GM23248 (cell line): ENCODE measurements at regions not wholly inside any gene's neighbourhood (a gene's known extent, or its start where the extent isn't known, plus 50 kb on each side); places are given as distances from the start of the nearest gene placed in this dataset.

Experiments used
- EZH2 ChIP-seq: fragments of 200-600 bp; sonication (generic); IDR thresholded peaks from 2 replicates; pipeline ENCODE4 v1.6.1; 2018; ENCODE audit warnings: antibody characterized with exemption, mild to moderate bottlenecking; ENCODE audit not compliant: insufficient read depth, poor library complexity, severe bottlenecking
- EZH2phosphoT487 ChIP-seq: fragments of 200-600 bp; sonication (generic); IDR thresholded peaks from 2 replicates; pipeline ENCODE4 v1.6.1; 2018; ENCODE audit warnings: antibody characterized with exemption, moderate library complexity, mild to moderate bottlenecking, low read depth; ENCODE audit not compliant: insufficient read depth

DNA sequence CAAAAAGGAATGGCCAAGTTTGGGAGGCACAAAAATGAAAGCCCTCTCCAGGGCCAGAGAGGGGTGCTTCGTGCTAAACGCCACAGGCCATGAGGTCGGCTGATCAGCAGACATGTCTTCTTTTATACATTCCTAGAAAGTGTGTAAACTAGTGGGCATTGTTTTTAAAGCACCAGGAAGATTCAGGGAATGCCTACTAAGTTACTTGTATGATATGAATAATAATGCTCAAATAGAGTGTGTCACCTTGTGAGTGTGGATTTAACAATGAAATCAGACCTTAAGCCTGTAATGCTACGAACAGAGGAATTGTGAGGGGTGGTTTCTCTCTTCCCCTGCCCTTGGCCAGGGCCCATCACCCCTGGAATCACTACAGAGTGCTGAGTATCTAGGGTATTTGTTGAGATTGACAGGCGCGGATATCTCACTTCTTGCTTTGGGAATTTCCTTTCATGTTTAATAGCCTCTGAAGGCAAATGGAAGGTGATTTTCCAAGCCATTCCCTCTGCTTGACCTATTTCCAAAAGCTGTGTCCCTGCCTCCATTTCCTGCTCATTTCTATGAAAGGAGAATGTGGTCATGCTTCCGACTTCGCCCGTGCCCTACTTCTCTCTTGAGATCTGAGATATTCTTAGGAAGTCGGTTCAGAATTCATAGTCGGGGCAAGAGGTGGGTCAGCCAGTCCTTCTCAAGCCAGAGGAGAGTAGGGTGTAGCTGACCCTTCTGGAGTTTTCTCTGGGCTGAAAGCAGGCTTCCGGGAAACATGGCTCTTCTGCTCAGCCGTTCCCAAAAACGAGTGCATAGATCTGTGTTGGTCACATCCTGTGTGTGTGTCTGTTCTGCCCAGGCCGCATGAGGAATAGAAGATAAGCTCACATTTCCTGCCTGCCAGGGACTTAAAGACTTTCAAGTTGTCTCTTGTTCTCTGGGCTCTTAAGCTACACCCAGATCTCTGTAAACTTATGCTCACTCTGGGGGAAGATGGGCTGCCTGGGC lies 167.8 kb upstream of the ITGB1 start:
- TF ChIP-seq EZH2 (no peak), EZH2phosphoT487 (no peak)
